Choroid plexus epithelial cell (primary cell): ENCODE measurements at regions not wholly inside any gene's neighbourhood (a gene's known extent, or its start where the extent isn't known, plus 50 kb on each side); places are given as distances from the start of the nearest gene placed in this dataset.

ENCODE experiments used
- DNase-seq: peaks from one replicate; pipeline ENCODE4 v3.0.0-alpha.2; 2010; ENCODE audit warnings: low read depth
- H3K4me3 ChIP-seq: 2 replicates; pipeline ENCODE4 v1.5.1; 2011; ENCODE audit warnings: low read depth, mild to moderate bottlenecking, control low read depth, low read length, moderate library complexity
- CTCF ChIP-seq: conservative IDR thresholded peaks from 2 replicates; pipeline ENCODE4 v1.5.1; 2011; ENCODE audit warnings: low read depth, mild to moderate bottlenecking, control low read depth, inconsistent platforms, low read length, moderate library complexity

- DNase-seq = no peak
- TF ChIP-seq CTCF = no peak
- H3K4me3 ChIP-seq = no peak overlapping the region
Observed at GRCh38 chr9:107759009-107759822, 269.6 kb upstream of the KLF4 start.

- no peak overlapping the region for H3K4me3 ChIP-seq
- no peak for DNase-seq
- TF ChIP-seq CTCF = no peak
Observed at GRCh38 chr9:107756091-107756490, 266.5 kb upstream of the KLF4 start.

- peak; percentile 59 for DNase-seq
- TF ChIP-seq CTCF = no peak
- no peak overlapping the region for H3K4me3 ChIP-seq
Observed at GRCh38 chr9:107755246-107755645, 265.7 kb upstream of the KLF4 start.

GRCh38 chr9:107751567-107752210 lies 262.1 kb upstream of the KLF4 start:
- no peak for TF ChIP-seq CTCF
- H3K4me3 ChIP-seq = no peak overlapping the region
- DNase-seq = peak; percentile 73

GRCh38 chr9:107750741-107751566 lies 261.4 kb upstream of the KLF4 start:
- TF ChIP-seq CTCF = no peak
- no peak overlapping the region for H3K4me3 ChIP-seq
- DNase-seq = peak; percentile 98

GRCh38 chr9:107749787-107750444 lies 260.3 kb upstream of the KLF4 start:
- no peak for TF ChIP-seq CTCF
- DNase-seq = peak; percentile 94
- H3K4me3 ChIP-seq = no peak overlapping the region
